Adrenal gland (tissue), 5 donors: ENCODE measurements at regions not wholly inside any gene's neighbourhood (a gene's known extent, or its start where the extent isn't known, plus 50 kb on each side); places are given as distances from the start of the nearest gene placed in this dataset.

Experiments used
- CTCF ChIP-seq, 6 experiments: fragments of 450-650 bp in 4 of 6; fragments of 200-600 bp in 2 of 6; sonication (generic) in 1 of 6; IDR thresholded peaks; 1 replicate in 5 of 6; 2 replicates in 1 of 6; pipeline versions ENCODE4 v1.5.1 to v1.8.0; 2016 to 2021; ENCODE audit warnings: antibody characterized with exemption in 6 of 6, mild to moderate bottlenecking in 2 of 6, moderate library complexity in 1 of 6
- POLR2A ChIP-seq, 2 donors: fragments of 450-650 bp; IDR thresholded peaks; one replicate each; pipeline ENCODE4 v1.6.1; 2017; ENCODE audit warnings: antibody characterized with exemption in 2 of 2, mild to moderate bottlenecking in 2 of 2, moderate library complexity in 1 of 2
- donor health status: DM: no; HTN: no; CAD: no.

- TF ChIP-seq CTCF (IDR thresholded peaks at IDR 0.05), result no peak
- TF ChIP-seq POLR2A (IDR thresholded peaks at IDR 0.05), result no peak
Observed at GRCh38 chr11:38013157-38013556, 1415.1 kb upstream of the RAG2 start.
